ENCODE measurements at regions not wholly inside any gene's neighbourhood (a gene's known extent, or its start where the extent isn't known, plus 50 kb on each side); places are given as distances from the start of the nearest gene placed in this dataset.
"Not testable (repeated sequence)": the region's sequence is repeated elsewhere in the genome, so short reads cannot be mapped to it uniquely, and the experiment has no call there.

DNA sequence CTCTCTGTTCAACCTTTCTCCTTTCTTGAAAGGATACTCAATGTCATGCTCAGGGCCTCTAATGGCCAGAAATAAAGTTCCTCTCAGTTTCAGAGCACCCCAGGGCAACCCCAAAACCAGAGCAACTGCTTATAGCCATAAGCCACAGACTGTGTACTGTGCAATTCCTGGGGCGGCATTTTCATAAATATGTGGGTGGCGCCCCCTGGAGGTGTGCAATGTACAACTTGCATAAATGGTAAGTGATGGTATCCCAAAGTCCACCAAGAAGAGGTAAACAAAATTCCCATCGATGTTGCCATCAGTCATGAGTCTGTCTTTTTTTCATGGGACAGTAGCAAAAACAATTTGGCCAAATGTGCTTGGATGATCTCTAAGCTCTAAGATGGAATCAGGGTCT is 108.4 kb upstream of the ROPN1B start:
- H3K36me3 ChIP-seq (ENCODE audit: control insufficient read depth, insufficient read depth, low read length); DNase-seq: not testable (repeated sequence)
- no CpG with 5 or more reads among the region's 3 CpGs for WGBS (ENCODE audit: insufficient coverage, low lambda C conversion rate)

DNA sequence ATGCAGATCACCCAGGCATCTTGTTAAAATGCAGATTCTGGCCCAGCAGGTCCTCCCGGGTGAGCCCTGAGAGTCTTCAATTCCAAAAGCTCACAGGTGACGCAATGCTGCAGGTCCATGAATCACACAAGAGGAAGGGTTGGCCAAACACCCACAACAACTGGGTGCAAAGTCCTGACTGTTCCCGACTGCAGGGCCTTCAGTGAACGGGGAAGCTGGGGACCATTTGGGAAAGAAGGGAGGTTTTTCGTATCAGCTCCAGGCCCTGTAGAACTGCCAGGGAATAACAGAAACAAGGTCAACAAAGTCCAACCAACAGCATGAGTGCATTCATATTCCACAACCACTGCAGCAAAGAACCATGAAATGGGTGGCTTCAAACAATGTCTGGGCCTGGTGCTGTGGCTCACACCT is 106.1 kb upstream of the ROPN1B start:
- H3K36me3 ChIP-seq (ENCODE audit: control insufficient read depth, insufficient read depth, low read length); H3K9me3 ChIP-seq (ENCODE audit: control insufficient read depth, low read depth, low read length); H3K27me3 ChIP-seq (ENCODE audit: control insufficient read depth, insufficient read depth, low read length); H3K4me1 ChIP-seq (ENCODE audit: control insufficient read depth, insufficient read depth, low read length); H3K4me3 ChIP-seq (ENCODE audit: low read length); H3K27ac ChIP-seq (ENCODE audit: low read length): not testable (repeated sequence)
- peak; percentile 39 to 63 for DNase-seq
- WGBS (ENCODE audit: insufficient coverage, low lambda C conversion rate): no CpG with 5 or more reads among the region's 5 CpGs

More for the DNA sequence above, 108.4 kb upstream of the ROPN1B start:
- not testable (repeated sequence) for H3K9me3 ChIP-seq (ENCODE audit: control insufficient read depth, low read depth, low read length); H3K27ac ChIP-seq (ENCODE audit: low read length); H3K4me3 ChIP-seq (ENCODE audit: low read length); H3K4me1 ChIP-seq (ENCODE audit: control insufficient read depth, insufficient read depth, low read length); H3K27me3 ChIP-seq (ENCODE audit: control insufficient read depth, insufficient read depth, low read length)

DNA sequence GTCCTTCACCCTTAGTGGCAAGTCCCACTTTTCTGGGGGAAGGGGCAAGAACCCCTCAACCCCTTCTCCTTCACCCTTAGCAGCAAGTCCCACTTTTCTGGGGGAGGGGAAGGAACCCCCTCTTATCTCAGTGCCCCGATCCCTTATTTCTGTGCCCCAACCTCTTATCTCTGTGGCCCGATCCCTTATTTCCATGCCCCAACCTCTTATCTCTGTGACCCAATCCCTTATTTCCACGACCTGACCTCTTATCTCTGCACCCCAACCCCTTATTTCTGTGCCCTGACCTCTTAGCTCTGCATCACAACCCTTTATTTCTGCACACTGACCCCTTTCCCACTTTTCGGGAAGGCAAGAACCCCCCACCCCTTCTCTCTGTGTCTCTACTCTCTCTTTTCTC is 104.4 kb upstream of the ROPN1B start:
- H3K9me3 ChIP-seq (ENCODE audit: control insufficient read depth, low read depth, low read length); H3K27me3 ChIP-seq (ENCODE audit: control insufficient read depth, insufficient read depth, low read length); H3K36me3 ChIP-seq (ENCODE audit: control insufficient read depth, insufficient read depth, low read length); H3K27ac ChIP-seq (ENCODE audit: low read length); H3K4me3 ChIP-seq (ENCODE audit: low read length); H3K4me1 ChIP-seq (ENCODE audit: control insufficient read depth, insufficient read depth, low read length); DNase-seq: not testable (repeated sequence)
- WGBS (ENCODE audit: insufficient coverage, low lambda C conversion rate): 53% methylated on average over 3 of the region's 4 CpGs

DNA sequence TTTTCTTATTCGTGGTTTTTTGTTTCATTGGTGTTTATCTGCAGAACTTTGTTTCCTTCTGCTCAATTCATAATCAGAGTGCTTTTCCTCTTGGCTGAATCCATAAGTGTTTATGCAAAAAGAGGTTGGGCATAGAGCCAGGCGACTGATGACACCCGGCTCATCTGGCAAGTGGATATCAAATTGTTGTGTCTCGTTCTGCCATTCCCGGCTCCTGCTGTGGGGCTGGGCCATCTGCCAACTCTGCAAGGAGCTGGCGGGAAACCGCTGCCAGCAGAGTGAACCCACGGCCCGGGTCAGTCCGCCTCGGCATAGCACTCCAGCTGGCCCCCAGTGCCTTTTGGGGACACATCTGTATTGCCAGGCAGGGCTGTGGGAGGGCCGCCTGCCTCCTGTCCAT is 83.0 kb upstream of the ROPN1B start:
- no CpG with 5 or more reads among the region's 12 CpGs for WGBS (ENCODE audit: insufficient coverage, low lambda C conversion rate)
- DNase-seq: peak; percentile 27 to 43
- H3K9me3 ChIP-seq (ENCODE audit: control insufficient read depth, low read depth, low read length); H3K4me1 ChIP-seq (ENCODE audit: control insufficient read depth, insufficient read depth, low read length); H3K36me3 ChIP-seq (ENCODE audit: control insufficient read depth, insufficient read depth, low read length); H3K4me3 ChIP-seq (ENCODE audit: low read length); H3K27me3 ChIP-seq (ENCODE audit: control insufficient read depth, insufficient read depth, low read length); H3K27ac ChIP-seq (ENCODE audit: low read length): not testable (repeated sequence)

DNA sequence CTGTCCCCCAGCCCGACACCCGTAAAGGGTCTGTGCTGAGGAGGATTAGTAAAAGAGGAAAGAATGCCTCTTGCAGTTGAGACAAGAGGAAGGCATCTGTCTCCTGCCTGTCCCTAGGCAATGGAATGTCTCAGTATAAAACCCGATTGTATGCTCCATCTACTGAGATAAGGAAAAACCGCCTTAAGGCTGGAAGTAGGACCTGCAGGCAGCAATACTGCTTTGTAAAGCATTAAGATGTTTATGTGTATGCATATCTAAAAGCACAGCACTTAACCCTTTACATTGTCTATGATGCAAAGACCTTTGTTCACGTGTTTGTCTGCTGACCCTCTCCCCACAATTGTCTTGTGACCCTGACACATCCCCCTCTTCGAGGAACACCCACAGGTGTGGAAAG is 69.8 kb upstream of the ROPN1B start:
- H3K36me3 ChIP-seq (ENCODE audit: control insufficient read depth, insufficient read depth, low read length): peaks cover 13% of the 10 kb centered on the region
- DNase-seq; H3K4me3 ChIP-seq (ENCODE audit: low read length); H3K4me1 ChIP-seq (ENCODE audit: control insufficient read depth, insufficient read depth, low read length); H3K9me3 ChIP-seq (ENCODE audit: control insufficient read depth, low read depth, low read length); H3K27ac ChIP-seq (ENCODE audit: low read length); H3K27me3 ChIP-seq (ENCODE audit: control insufficient read depth, insufficient read depth, low read length): not testable (repeated sequence)
- no CpG with 5 or more reads among the region's 6 CpGs for WGBS (ENCODE audit: insufficient coverage, low lambda C conversion rate)

DNA sequence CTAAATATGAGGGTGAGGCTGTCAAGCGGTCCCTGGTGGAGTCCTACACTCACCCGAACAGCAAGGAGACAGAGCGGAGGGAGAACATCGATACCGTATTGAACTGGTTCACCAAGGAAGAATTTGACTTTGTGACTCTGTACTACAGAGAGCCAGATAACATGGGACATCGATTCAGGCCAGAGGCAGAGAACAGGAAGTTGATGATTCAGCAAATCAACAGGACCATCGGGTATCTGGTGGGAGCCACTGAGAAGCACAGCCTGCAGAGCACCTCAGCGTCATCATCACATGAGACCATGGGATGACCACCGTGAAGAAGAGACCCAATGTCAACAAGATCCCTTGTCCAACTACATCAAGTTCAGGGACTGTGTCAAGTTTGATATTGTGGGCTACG is 67.5 kb upstream of the ROPN1B start:
- H3K27me3 ChIP-seq (ENCODE audit: control insufficient read depth, insufficient read depth, low read length); H3K9me3 ChIP-seq (ENCODE audit: control insufficient read depth, low read depth, low read length); H3K4me1 ChIP-seq (ENCODE audit: control insufficient read depth, insufficient read depth, low read length); H3K4me3 ChIP-seq (ENCODE audit: low read length); H3K27ac ChIP-seq (ENCODE audit: low read length); DNase-seq: not testable (repeated sequence)
- H3K36me3 ChIP-seq (ENCODE audit: control insufficient read depth, insufficient read depth, low read length): peaks cover 15% of the 10 kb centered on the region
- WGBS (ENCODE audit: insufficient coverage, low lambda C conversion rate): no CpG with 5 or more reads among the region's 10 CpGs

DNA sequence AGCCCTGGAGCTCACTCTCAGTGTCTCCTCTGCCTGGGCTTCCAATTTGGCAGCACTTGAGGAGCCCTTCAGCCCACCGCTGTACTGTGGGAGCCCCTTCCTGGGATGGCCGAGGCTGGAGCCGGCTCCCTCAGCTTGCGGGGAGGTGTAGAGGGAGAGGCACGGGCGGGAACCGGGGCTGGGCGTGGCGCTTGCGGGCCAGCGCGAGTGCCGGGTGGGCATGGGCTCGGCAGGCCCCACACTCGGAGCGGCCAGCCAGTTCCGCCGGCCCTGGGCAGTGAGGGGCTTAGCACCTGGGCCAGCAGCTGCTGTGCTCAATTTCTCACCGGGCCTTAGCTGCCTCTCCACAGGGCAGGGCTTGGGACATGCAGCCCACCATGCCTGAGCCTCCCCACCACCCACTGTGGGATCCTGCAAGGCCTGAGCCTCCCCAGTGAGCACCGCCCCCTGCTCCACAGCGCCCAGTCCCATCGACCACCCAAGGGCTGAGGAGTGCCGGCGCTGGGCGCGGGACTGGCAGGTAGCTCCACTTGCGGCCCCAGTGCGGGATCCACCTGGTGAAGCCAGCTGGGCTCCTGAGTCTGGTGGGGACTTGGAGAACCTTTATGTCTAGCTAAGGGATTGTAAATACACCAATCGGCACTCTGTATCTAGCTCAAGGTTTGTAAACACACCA is 65.1 kb upstream of the ROPN1B start:
- not testable (repeated sequence) for H3K9me3 ChIP-seq (ENCODE audit: control insufficient read depth, low read depth, low read length); H3K27ac ChIP-seq (ENCODE audit: low read length); DNase-seq; H3K4me3 ChIP-seq (ENCODE audit: low read length); H3K27me3 ChIP-seq (ENCODE audit: control insufficient read depth, insufficient read depth, low read length); H3K4me1 ChIP-seq (ENCODE audit: control insufficient read depth, insufficient read depth, low read length)
- no CpG with 5 or more reads among the region's 29 CpGs for WGBS (ENCODE audit: insufficient coverage, low lambda C conversion rate)
- H3K36me3 ChIP-seq (ENCODE audit: control insufficient read depth, insufficient read depth, low read length): peaks cover 15% of the 10 kb centered on the region

DNA sequence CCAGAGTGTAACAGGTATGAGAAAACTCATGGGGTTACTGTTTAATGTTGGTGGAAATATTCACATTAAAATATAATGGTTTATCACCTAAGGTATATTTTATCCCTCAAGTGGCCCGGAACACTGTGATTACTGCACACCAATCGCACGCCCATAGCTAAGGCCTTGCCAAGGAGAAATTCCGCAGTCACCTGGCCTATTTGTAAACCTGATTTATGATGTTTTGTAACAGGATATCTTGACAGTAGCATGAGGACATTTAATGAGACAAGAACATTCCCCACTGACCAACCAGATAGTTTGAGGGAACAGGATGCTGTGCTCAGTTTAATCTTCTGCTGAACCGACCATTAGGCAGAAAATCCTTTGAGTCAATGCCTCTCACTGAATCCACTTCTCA is 61.7 kb upstream of the ROPN1B start:
- H3K27me3 ChIP-seq (ENCODE audit: control insufficient read depth, insufficient read depth, low read length); H3K36me3 ChIP-seq (ENCODE audit: control insufficient read depth, insufficient read depth, low read length); H3K9me3 ChIP-seq (ENCODE audit: control insufficient read depth, low read depth, low read length); H3K27ac ChIP-seq (ENCODE audit: low read length); H3K4me3 ChIP-seq (ENCODE audit: low read length); DNase-seq; H3K4me1 ChIP-seq (ENCODE audit: control insufficient read depth, insufficient read depth, low read length): not testable (repeated sequence)
- WGBS (ENCODE audit: insufficient coverage, low lambda C conversion rate): no CpG with 5 or more reads among the region's 5 CpGs

DNA sequence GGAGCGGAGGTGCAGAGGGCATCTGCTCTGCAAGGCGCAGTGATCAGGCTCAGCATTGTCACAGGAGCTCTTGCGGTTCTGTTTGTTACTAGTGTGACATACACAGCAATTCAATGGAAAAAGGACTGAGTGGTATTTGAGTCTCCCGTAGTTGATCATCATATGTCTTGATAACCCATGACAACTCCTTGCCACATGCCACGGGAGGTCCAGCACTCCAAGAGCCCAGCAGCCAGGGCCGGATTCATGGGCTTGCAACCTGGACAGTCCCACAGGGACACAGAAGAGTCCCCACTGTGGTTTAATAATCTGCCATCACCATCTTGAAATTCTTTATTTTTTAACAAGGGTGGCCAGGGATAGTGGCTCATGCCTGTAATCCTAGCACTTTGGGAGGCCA is 58.1 kb upstream of the ROPN1B start:
- H3K27ac ChIP-seq (ENCODE audit: low read length); H3K27me3 ChIP-seq (ENCODE audit: control insufficient read depth, insufficient read depth, low read length); DNase-seq; H3K9me3 ChIP-seq (ENCODE audit: control insufficient read depth, low read depth, low read length); H3K4me3 ChIP-seq (ENCODE audit: low read length); H3K36me3 ChIP-seq (ENCODE audit: control insufficient read depth, insufficient read depth, low read length); H3K4me1 ChIP-seq (ENCODE audit: control insufficient read depth, insufficient read depth, low read length): not testable (repeated sequence)
- WGBS (ENCODE audit: insufficient coverage, low lambda C conversion rate): no CpG with 5 or more reads among the region's 6 CpGs

DNA sequence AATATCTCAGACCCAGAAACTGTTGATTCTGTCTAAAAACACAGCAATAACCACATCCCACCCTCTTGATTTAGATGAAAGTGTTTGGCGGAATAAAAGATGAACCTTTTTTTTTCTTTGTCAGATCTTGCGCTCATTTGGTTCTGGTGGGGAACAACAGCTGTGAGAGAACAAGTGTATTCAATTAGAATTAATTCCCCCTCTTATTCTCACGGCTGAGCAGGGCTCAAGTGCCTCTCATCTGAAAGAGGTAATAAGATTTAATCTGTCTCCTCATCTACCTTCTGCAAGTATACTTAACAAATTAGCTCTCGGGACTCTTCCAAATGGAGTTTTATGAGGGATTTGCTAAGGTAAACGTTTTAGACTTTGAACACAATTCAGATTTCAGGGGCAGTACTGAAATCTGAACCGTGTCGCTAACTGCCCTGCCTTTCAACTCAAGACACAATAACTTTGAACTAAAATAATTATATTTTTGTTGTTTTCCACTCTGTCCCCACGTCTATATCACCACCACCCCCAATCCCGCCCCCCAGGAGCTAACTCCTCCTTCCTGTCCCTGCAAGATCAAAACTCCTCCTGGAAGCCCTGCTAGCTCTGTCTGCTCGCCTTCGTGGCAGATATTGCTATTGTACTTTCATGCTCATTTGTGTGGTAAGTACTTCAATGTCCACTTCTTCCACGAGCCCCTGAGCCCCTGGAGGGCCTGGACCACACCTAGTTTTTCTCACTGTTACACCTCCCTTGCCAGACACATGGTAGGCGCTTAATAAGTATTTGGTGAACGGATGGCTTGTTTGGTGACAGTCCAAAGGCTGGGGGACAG is 54.2 kb upstream of the ROPN1B start:
- not testable (repeated sequence) for H3K4me1 ChIP-seq (ENCODE audit: control insufficient read depth, insufficient read depth, low read length); H3K27me3 ChIP-seq (ENCODE audit: control insufficient read depth, insufficient read depth, low read length); H3K9me3 ChIP-seq (ENCODE audit: control insufficient read depth, low read depth, low read length); H3K36me3 ChIP-seq (ENCODE audit: control insufficient read depth, insufficient read depth, low read length)
- Histone ChIP-seq H3K27ac (ENCODE audit: low read length) (peak overlapping the region; percentile 96), H3K4me3 (ENCODE audit: low read length) (peak overlapping the region; percentile 73)
- peak; percentile 27 to 76 for DNase-seq
- 0% methylated on average over 1 of the region's 14 CpGs for WGBS (ENCODE audit: insufficient coverage, low lambda C conversion rate)

DNA sequence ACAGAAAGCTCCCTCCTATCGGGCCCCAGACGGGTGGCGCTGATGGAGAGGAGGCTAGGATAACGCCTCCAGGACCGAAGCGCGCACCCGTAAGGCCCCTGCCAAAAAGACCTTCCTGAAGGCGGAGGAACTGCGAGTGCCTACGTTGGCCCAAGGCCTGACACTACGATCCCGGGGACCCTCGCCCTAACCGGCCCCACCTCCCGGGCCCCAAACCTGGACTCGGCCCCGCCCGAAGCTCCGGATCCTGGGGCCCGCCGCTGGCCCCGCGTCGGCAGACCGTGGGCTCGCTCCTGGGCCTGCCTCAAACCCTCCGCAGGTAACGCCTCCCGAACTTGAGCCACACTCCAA is 53.6 kb upstream of the ROPN1B start:
- Histone ChIP-seq H3K4me3 (ENCODE audit: low read length) (peak overlapping the region; percentile 73), H3K27ac (ENCODE audit: low read length) (peak overlapping the region; percentile 96)
- not testable (repeated sequence) for H3K27me3 ChIP-seq (ENCODE audit: control insufficient read depth, insufficient read depth, low read length); H3K4me1 ChIP-seq (ENCODE audit: control insufficient read depth, insufficient read depth, low read length); H3K9me3 ChIP-seq (ENCODE audit: control insufficient read depth, low read depth, low read length); H3K36me3 ChIP-seq (ENCODE audit: control insufficient read depth, insufficient read depth, low read length)
- DNase-seq: peak; percentile 28 to 79
- WGBS (ENCODE audit: insufficient coverage, low lambda C conversion rate): no CpG with 5 or more reads among the region's 30 CpGs
